ENCODE measurements at regions not wholly inside any gene's neighbourhood (a gene's known extent, or its start where the extent isn't known, plus 50 kb on each side); places are given as distances from the start of the nearest gene placed in this dataset.

DNA sequence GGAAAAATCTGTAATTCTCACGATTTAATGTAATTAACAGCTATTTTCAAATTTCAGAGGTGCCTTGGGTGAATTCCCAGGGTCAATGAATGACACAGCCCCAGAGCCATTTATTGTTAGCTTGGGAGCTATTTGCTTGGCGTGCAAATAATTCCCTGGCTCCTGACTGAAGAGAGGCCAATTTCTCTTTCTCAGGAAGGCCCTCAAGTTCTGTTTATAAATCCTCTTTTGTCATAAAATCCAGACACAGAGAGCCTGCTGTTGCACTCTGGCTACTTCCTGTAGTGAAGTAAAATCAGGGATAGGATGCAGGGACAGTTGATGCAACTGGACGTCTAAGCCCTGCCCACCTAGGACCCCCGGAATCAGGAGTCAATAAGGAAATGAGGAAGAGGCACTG, 154.3 kb downstream of the TMX1 start:
- TF ChIP-seq, protein P1, sequence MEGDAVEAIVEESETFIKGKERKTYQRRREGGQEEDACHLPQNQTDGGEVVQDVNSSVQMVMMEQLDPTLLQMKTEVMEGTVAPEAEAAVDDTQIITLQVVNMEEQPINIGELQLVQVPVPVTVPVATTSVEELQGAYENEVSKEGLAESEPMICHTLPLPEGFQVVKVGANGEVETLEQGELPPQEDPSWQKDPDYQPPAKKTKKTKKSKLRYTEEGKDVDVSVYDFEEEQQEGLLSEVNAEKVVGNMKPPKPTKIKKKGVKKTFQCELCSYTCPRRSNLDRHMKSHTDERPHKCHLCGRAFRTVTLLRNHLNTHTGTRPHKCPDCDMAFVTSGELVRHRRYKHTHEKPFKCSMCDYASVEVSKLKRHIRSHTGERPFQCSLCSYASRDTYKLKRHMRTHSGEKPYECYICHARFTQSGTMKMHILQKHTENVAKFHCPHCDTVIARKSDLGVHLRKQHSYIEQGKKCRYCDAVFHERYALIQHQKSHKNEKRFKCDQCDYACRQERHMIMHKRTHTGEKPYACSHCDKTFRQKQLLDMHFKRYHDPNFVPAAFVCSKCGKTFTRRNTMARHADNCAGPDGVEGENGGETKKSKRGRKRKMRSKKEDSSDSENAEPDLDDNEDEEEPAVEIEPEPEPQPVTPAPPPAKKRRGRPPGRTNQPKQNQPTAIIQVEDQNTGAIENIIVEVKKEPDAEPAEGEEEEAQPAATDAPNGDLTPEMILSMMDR (IDR thresholded peaks at IDR 0.05 in 4 of 5, conservative IDR thresholded peaks at IDR 0.05 in 1 of 5): no peak
- TF ChIP-seq POLR2A (IDR thresholded peaks at IDR 0.05): no peak

Measured in gastrocnemius medialis (tissue), 4 donors.